22Rv1 (cell line): ENCODE measurements at regions not wholly inside any gene's neighbourhood (a gene's known extent, or its start where the extent isn't known, plus 50 kb on each side); places are given as distances from the start of the nearest gene placed in this dataset.

ENCODE experiments used
- H3K27ac ChIP-seq: fragments of 450-650 bp; 2 replicates; pipeline ENCODE4 v1.5.1; 2017
- CTCF ChIP-seq: fragments of 450-650 bp; IDR thresholded peaks from 2 replicates; pipeline ENCODE4 v1.5.1; 2017; ENCODE audit warnings: mild to moderate bottlenecking
- ZFX ChIP-seq: fragments of 450-650 bp; IDR thresholded peaks from 2 replicates; pipeline ENCODE4 v1.6.1; 2017; ENCODE audit warnings: antibody characterized with exemption, borderline replicate concordance

- TF ChIP-seq CTCF (no peak), ZFX (no peak)
- no peak overlapping the region for H3K27ac ChIP-seq
These were observed 291.0 kb downstream of the PRDM2 start for GRCh38 chr1:13990939-13991338.

- no peak for TF ChIP-seq ZFX
- TF ChIP-seq CTCF = no peak
- H3K27ac ChIP-seq = no peak overlapping the region
These were observed 292.7 kb downstream of the PRDM2 start for GRCh38 chr1:13992489-13993285.

GRCh38 chr1:13994386-13994785 is 294.4 kb downstream of the PRDM2 start:
- TF ChIP-seq CTCF (no peak), ZFX (no peak)
- no peak overlapping the region for H3K27ac ChIP-seq

GRCh38 chr1:13996334-13996733 is 296.3 kb downstream of the PRDM2 start:
- H3K27ac ChIP-seq = no peak overlapping the region
- TF ChIP-seq ZFX = no peak
- TF ChIP-seq CTCF = no peak

- no peak overlapping the region for H3K27ac ChIP-seq
- TF ChIP-seq CTCF = no peak
- TF ChIP-seq ZFX = no peak
These were observed 303.6 kb downstream of the PRDM2 start for GRCh38 chr1:14003552-14003951.

- H3K27ac ChIP-seq = no peak overlapping the region
- no peak for TF ChIP-seq ZFX
These were observed 309.6 kb downstream of the PRDM2 start for GRCh38 chr1:14009582-14009981.

GRCh38 chr1:14010476-14010875 is 310.5 kb downstream of the PRDM2 start:
- H3K27ac ChIP-seq = no peak overlapping the region
- TF ChIP-seq CTCF (no peak), ZFX (no peak)

GRCh38 chr1:14011132-14011531 is 311.1 kb downstream of the PRDM2 start:
- no peak overlapping the region for H3K27ac ChIP-seq
- TF ChIP-seq CTCF (no peak), ZFX (no peak)
